A549 (cell line): ENCODE measurements at regions not wholly inside any gene's neighbourhood (a gene's known extent, or its start where the extent isn't known, plus 50 kb on each side); places are given as distances from the start of the nearest gene placed in this dataset.

Source experiments
- CHD2 ChIP-seq: fragments of 150-350 bp; IDR thresholded peaks from 2 replicates; pipeline ENCODE4 v1.6.1; 2014; ENCODE audit warnings: low read length; ENCODE audit not compliant: partially characterized antibody
- CTCF ChIP-seq: fragments of >200 bp; sonication (Bioruptor Twin); formaldehyde crosslinking; IDR thresholded peaks from 3 replicates; pipeline ENCODE4 v1.5.1; 2016
- HOXA7 ChIP-seq: fragments of 250-450 bp; sonication (Bioruptor Pico); IDR thresholded peaks from 2 replicates; pipeline ENCODE4 v1.5.0; 2020; ENCODE audit warnings: mild to moderate bottlenecking, moderate library complexity
- POLR2A ChIP-seq: IDR thresholded peaks from 2 replicates; pipeline ENCODE4 v1.6.1; 2012; ENCODE audit warnings: mild to moderate bottlenecking, low read length
- RAD21 ChIP-seq, 2 experiments: fragments of >200 bp in 1 of 2; sonication (Bioruptor Twin) in 1 of 2; formaldehyde crosslinking in 1 of 2; IDR thresholded peaks in 1 of 2; conservative IDR thresholded peaks in 1 of 2; 2 replicates in 1 of 2; 3 replicates in 1 of 2; pipeline ENCODE4 v1.6.1; 2012 to 2018; ENCODE audit warnings: inconsistent platforms in 1 of 2

GRCh38 chr3:124588794-124589193 is 141.5 kb upstream of the UMPS start:
- TF ChIP-seq CTCF (no peak), RAD21 (conservative IDR thresholded peaks at IDR 0.05 in 1 of 2, IDR thresholded peaks at IDR 0.05 in 1 of 2) (no peak), POLR2A (no peak), HOXA7 (CRISPR knock-in tag) (no peak), CHD2 (no peak)
